ENCODE measurements at regions not wholly inside any gene's neighbourhood (a gene's known extent, or its start where the extent isn't known, plus 50 kb on each side); places are given as distances from the start of the nearest gene placed in this dataset.

DNA sequence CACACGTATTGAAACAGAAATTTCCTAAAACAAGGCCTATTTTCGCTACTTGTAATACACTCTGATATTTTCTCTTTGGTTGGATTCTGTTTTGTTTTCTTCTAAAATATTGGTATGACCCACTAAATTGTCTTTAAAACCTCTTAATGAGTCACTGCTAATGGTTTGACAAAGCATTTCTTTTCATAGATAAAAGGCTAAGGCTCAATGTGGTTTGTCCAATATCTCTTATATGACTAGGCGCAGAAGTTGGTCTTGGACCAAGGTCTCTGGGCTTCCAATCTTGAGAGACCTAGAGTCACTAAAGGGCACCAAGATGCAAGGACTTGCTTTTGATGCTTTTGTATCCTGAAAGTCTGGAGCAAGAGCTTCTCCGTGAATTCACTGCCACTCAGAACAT, 498.2 kb upstream of the TCF4 start:
- no peak for TF ChIP-seq FOS (IDR thresholded peaks at IDR 0.05; ENCODE audit: low read depth, low read length)
- TF ChIP-seq, protein P1, sequence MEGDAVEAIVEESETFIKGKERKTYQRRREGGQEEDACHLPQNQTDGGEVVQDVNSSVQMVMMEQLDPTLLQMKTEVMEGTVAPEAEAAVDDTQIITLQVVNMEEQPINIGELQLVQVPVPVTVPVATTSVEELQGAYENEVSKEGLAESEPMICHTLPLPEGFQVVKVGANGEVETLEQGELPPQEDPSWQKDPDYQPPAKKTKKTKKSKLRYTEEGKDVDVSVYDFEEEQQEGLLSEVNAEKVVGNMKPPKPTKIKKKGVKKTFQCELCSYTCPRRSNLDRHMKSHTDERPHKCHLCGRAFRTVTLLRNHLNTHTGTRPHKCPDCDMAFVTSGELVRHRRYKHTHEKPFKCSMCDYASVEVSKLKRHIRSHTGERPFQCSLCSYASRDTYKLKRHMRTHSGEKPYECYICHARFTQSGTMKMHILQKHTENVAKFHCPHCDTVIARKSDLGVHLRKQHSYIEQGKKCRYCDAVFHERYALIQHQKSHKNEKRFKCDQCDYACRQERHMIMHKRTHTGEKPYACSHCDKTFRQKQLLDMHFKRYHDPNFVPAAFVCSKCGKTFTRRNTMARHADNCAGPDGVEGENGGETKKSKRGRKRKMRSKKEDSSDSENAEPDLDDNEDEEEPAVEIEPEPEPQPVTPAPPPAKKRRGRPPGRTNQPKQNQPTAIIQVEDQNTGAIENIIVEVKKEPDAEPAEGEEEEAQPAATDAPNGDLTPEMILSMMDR (conservative IDR thresholded peaks at IDR 0.05; ENCODE audit: low read depth, low read length): no peak
- TF ChIP-seq RFX5 (IDR thresholded peaks at IDR 0.05; ENCODE audit: low read depth, low read length): no peak
- no peak for TF ChIP-seq NFE2L2 (IDR thresholded peaks at IDR 0.05; ENCODE audit: low read depth, low read length)
- no peak for TF ChIP-seq MXI1 (IDR thresholded peaks at IDR 0.05; ENCODE audit: borderline replicate concordance, low read depth, low read length)
- TF ChIP-seq POLR2A (IDR thresholded peaks at IDR 0.05; ENCODE audit: low read depth, low read length): no peak
- no peak for TF ChIP-seq RCOR1 (IDR thresholded peaks at IDR 0.05; ENCODE audit: insufficient replicate concordance, low read length)
- TF ChIP-seq BHLHE40 (IDR thresholded peaks at IDR 0.05; ENCODE audit: low read depth, low read length): no peak

Measured in IMR-90 (cell line).